HG02970 (cell line): ENCODE measurements at regions not wholly inside any gene's neighbourhood (a gene's known extent, or its start where the extent isn't known, plus 50 kb on each side); places are given as distances from the start of the nearest gene placed in this dataset.
"Not testable (repeated sequence)": the region's sequence is repeated elsewhere in the genome, so short reads cannot be mapped to it uniquely, and the experiment has no call there.

Source experiments
- ATAC-seq: cut with Tn5 transposase; IDR thresholded peaks from one replicate; pipeline ENCODE4 v1.9.1; 2021; ENCODE audit warnings: mild to moderate bottlenecking, moderate library complexity, moderate number of reproducible peaks; ENCODE audit not compliant: unreplicated experiment, low FRiP score

GRCh38 chr5:124521461-124522230 lies 224.8 kb downstream of the ZNF608 start:
- no peak for ATAC-seq

GRCh38 chr5:124519396-124519795 lies 227.0 kb downstream of the ZNF608 start:
- ATAC-seq: no peak

- no peak for ATAC-seq
These were observed 229.9 kb downstream of the ZNF608 start for GRCh38 chr5:124516567-124516966.

- ATAC-seq: no peak
These were observed 230.8 kb downstream of the ZNF608 start for GRCh38 chr5:124515497-124516245.

- no peak for ATAC-seq
These were observed 231.5 kb downstream of the ZNF608 start for GRCh38 chr5:124514956-124515355.

- no peak for ATAC-seq
These were observed 233.3 kb downstream of the ZNF608 start for GRCh38 chr5:124512952-124513632.

GRCh38 chr5:124512236-124512635 lies 234.2 kb downstream of the ZNF608 start:
- no peak for ATAC-seq

- no peak for ATAC-seq
These were observed 234.6 kb downstream of the ZNF608 start for GRCh38 chr5:124511791-124512190.

- no peak for ATAC-seq
These were observed 238.8 kb downstream of the ZNF608 start for GRCh38 chr5:124507688-124508087.

- ATAC-seq: no peak
These were observed 242.1 kb downstream of the ZNF608 start for GRCh38 chr5:124504081-124504916.

- no peak for ATAC-seq
These were observed 243.9 kb downstream of the ZNF608 start for GRCh38 chr5:124502551-124502950.

- not testable (repeated sequence) for ATAC-seq
These were observed 246.6 kb downstream of the ZNF608 start for GRCh38 chr5:124499818-124500217.

- not testable (repeated sequence) for ATAC-seq
These were observed 249.5 kb downstream of the ZNF608 start for GRCh38 chr5:124496968-124497367.

- no peak for ATAC-seq
These were observed 251.8 kb downstream of the ZNF608 start for GRCh38 chr5:124494540-124495116.

GRCh38 chr5:124492444-124493224 lies 253.8 kb downstream of the ZNF608 start:
- ATAC-seq: no peak

- not testable (repeated sequence) for ATAC-seq
These were observed 256.1 kb downstream of the ZNF608 start for GRCh38 chr5:124490315-124490714.

GRCh38 chr5:124481419-124481818 lies 265.0 kb downstream of the ZNF608 start:
- ATAC-seq: no peak

GRCh38 chr5:124480964-124481363 lies 265.5 kb downstream of the ZNF608 start:
- ATAC-seq: no peak

GRCh38 chr5:124480022-124480421 lies 266.4 kb downstream of the ZNF608 start:
- ATAC-seq: no peak
